H1 (cell line): ENCODE measurements at regions not wholly inside any gene's neighbourhood (a gene's known extent, or its start where the extent isn't known, plus 50 kb on each side); places are given as distances from the start of the nearest gene placed in this dataset.

Experiments used
- CHD1 ChIP-seq: IDR thresholded peaks from 2 replicates; pipeline ENCODE4 v1.6.1; 2012; ENCODE audit warnings: low read depth, low read length, improper control_type of control experiment
- TF ChIP-seq, protein P1 (sequence below): fragments of 300-600 bp; sonication (generic); IDR thresholded peaks from 2 replicates; pipeline ENCODE4 v1.7.1; 2012; ENCODE audit warnings: low read length, moderate library complexity, mild to moderate bottlenecking, inconsistent platforms; ENCODE audit not compliant: insufficient replicate concordance

DNA sequence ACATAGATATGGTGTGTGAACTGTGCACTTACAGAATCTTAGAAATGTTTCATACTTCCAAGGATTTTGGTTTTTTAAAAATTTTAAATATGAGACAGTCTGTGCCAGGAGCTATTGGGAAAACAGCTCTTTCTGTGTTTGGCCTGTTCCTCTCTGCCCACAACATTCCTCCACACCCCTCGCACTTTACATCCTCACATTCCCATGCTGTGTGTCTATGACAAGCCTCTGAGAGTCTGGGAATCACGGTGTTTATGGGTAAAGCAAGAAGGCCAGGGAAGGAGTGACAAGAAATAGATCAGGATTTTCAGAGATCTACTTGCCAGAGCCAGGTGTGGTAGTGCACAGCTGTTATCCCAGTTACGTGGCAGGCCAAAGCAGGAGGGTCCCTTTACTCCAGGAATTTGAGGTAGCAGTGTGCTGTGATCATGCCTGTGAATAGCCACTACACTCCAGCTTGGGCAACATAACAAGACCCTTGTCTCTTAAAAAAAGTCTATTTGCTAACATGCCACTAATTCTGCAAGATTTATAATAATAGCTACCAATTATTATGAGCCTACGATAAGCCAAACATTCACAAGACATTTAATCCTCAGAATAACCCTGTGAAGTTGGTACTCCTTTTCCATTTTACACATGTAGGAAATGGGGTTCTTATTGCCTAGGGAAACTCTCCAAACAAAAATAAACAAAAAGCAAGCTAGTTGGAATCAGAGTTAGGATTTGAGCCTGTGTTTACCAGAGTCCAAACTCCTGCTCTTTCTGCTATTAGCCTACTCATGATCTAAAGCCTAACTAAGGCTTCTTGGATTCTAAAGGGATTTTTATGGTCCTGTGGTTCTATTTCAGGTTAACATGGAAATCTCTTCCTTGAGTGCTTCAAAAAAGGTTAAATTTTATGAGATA is 168.3 kb upstream of the SP8 start (continued):
- TF ChIP-seq, protein P1, sequence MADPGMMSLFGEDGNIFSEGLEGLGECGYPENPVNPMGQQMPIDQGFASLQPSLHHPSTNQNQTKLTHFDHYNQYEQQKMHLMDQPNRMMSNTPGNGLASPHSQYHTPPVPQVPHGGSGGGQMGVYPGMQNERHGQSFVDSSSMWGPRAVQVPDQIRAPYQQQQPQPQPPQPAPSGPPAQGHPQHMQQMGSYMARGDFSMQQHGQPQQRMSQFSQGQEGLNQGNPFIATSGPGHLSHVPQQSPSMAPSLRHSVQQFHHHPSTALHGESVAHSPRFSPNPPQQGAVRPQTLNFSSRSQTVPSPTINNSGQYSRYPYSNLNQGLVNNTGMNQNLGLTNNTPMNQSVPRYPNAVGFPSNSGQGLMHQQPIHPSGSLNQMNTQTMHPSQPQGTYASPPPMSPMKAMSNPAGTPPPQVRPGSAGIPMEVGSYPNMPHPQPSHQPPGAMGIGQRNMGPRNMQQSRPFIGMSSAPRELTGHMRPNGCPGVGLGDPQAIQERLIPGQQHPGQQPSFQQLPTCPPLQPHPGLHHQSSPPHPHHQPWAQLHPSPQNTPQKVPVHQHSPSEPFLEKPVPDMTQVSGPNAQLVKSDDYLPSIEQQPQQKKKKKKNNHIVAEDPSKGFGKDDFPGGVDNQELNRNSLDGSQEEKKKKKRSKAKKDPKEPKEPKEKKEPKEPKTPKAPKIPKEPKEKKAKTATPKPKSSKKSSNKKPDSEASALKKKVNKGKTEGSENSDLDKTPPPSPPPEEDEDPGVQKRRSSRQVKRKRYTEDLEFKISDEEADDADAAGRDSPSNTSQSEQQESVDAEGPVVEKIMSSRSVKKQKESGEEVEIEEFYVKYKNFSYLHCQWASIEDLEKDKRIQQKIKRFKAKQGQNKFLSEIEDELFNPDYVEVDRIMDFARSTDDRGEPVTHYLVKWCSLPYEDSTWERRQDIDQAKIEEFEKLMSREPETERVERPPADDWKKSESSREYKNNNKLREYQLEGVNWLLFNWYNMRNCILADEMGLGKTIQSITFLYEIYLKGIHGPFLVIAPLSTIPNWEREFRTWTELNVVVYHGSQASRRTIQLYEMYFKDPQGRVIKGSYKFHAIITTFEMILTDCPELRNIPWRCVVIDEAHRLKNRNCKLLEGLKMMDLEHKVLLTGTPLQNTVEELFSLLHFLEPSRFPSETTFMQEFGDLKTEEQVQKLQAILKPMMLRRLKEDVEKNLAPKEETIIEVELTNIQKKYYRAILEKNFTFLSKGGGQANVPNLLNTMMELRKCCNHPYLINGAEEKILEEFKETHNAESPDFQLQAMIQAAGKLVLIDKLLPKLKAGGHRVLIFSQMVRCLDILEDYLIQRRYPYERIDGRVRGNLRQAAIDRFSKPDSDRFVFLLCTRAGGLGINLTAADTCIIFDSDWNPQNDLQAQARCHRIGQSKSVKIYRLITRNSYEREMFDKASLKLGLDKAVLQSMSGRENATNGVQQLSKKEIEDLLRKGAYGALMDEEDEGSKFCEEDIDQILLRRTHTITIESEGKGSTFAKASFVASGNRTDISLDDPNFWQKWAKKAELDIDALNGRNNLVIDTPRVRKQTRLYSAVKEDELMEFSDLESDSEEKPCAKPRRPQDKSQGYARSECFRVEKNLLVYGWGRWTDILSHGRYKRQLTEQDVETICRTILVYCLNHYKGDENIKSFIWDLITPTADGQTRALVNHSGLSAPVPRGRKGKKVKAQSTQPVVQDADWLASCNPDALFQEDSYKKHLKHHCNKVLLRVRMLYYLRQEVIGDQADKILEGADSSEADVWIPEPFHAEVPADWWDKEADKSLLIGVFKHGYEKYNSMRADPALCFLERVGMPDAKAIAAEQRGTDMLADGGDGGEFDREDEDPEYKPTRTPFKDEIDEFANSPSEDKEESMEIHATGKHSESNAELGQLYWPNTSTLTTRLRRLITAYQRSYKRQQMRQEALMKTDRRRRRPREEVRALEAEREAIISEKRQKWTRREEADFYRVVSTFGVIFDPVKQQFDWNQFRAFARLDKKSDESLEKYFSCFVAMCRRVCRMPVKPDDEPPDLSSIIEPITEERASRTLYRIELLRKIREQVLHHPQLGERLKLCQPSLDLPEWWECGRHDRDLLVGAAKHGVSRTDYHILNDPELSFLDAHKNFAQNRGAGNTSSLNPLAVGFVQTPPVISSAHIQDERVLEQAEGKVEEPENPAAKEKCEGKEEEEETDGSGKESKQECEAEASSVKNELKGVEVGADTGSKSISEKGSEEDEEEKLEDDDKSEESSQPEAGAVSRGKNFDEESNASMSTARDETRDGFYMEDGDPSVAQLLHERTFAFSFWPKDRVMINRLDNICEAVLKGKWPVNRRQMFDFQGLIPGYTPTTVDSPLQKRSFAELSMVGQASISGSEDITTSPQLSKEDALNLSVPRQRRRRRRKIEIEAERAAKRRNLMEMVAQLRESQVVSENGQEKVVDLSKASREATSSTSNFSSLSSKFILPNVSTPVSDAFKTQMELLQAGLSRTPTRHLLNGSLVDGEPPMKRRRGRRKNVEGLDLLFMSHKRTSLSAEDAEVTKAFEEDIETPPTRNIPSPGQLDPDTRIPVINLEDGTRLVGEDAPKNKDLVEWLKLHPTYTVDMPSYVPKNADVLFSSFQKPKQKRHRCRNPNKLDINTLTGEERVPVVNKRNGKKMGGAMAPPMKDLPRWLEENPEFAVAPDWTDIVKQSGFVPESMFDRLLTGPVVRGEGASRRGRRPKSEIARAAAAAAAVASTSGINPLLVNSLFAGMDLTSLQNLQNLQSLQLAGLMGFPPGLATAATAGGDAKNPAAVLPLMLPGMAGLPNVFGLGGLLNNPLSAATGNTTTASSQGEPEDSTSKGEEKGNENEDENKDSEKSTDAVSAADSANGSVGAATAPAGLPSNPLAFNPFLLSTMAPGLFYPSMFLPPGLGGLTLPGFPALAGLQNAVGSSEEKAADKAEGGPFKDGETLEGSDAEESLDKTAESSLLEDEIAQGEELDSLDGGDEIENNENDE: no peak
- no peak for TF ChIP-seq CHD1
